H1 (cell line): ENCODE measurements at regions not wholly inside any gene's neighbourhood (a gene's known extent, or its start where the extent isn't known, plus 50 kb on each side); places are given as distances from the start of the nearest gene placed in this dataset.

ENCODE experiments used
- CHD7 ChIP-seq: fragments of 300-600 bp; sonication (generic); IDR thresholded peaks from 2 replicates; pipeline ENCODE4 v1.7.1; 2012; ENCODE audit warnings: low read length, moderate library complexity, mild to moderate bottlenecking, inconsistent platforms; ENCODE audit not compliant: insufficient replicate concordance

- no peak for TF ChIP-seq CHD7
These were observed 78.0 kb upstream of the HRH2 start (continued) for GRCh38 chr5:175579742-175580432.
